ENCODE measurements at regions not wholly inside any gene's neighbourhood (a gene's known extent, or its start where the extent isn't known, plus 50 kb on each side); places are given as distances from the start of the nearest gene placed in this dataset.

- Histone ChIP-seq H3K36me3 (no peaks in the 10 kb centered on the region), H3K4me1 (no peaks in the 10 kb centered on the region), H3K4me3 (no peak overlapping the region), H3K27ac (no peak overlapping the region), H3K27me3 (no peaks in the 10 kb centered on the region), H3K9me3 (no peaks in the 10 kb centered on the region)
- no peak for TF ChIP-seq CTCF (IDR thresholded peaks at IDR 0.05)
- no peak for TF ChIP-seq POLR2A (IDR thresholded peaks at IDR 0.05)
- TF ChIP-seq POLR2AphosphoS5 (IDR thresholded peaks at IDR 0.05; ENCODE audit: insufficient read depth in 1 of 2, low read depth in 1 of 2) = no peak
- DNase-seq (ENCODE audit: extremely low spot score in 2 of 2) = no peak
- intact Hi-C loops (cut with DNase I) = no loop called here
These were observed 322.3 kb upstream of the B3GAT1 start for GRCh38 chr11:134734141-134734845.

- H3K27me3 ChIP-seq = no peaks in the 10 kb centered on the region
- TF ChIP-seq POLR2AphosphoS5 (IDR thresholded peaks at IDR 0.05; ENCODE audit: insufficient read depth in 1 of 2, low read depth in 1 of 2) (no peak), POLR2A (IDR thresholded peaks at IDR 0.05) (no peak), CTCF (IDR thresholded peaks at IDR 0.05) (no peak)
- no peaks in the 10 kb centered on the region for H3K36me3 ChIP-seq
- DNase-seq (ENCODE audit: extremely low spot score in 2 of 2) = no peak
- no peaks in the 10 kb centered on the region for H3K4me1 ChIP-seq
- intact Hi-C loops (cut with DNase I) = no loop called here
- no peak overlapping the region for H3K27ac ChIP-seq
- no peaks in the 10 kb centered on the region for H3K9me3 ChIP-seq
- no peak overlapping the region for H3K4me3 ChIP-seq
These were observed 321.6 kb upstream of the B3GAT1 start for GRCh38 chr11:134733646-134734045.

- Histone ChIP-seq H3K4me1 (no peaks in the 10 kb centered on the region), H3K36me3 (no peaks in the 10 kb centered on the region), H3K27me3 (no peaks in the 10 kb centered on the region), H3K9me3 (no peaks in the 10 kb centered on the region), H3K27ac (no peak overlapping the region), H3K4me3 (no peak overlapping the region)
- TF ChIP-seq CTCF (IDR thresholded peaks at IDR 0.05) = no peak
- no peak for TF ChIP-seq POLR2A (IDR thresholded peaks at IDR 0.05)
- no peak for TF ChIP-seq POLR2AphosphoS5 (IDR thresholded peaks at IDR 0.05; ENCODE audit: insufficient read depth in 1 of 2, low read depth in 1 of 2)
- DNase-seq (ENCODE audit: extremely low spot score in 2 of 2) = no peak
- intact Hi-C loops (cut with DNase I) = no loop called here
These were observed 319.3 kb upstream of the B3GAT1 start for GRCh38 chr11:134731213-134731961.

GRCh38 chr11:134730561-134731212 is 318.6 kb upstream of the B3GAT1 start:
- Histone ChIP-seq H3K27ac (no peak overlapping the region), H3K9me3 (no peaks in the 10 kb centered on the region), H3K36me3 (no peaks in the 10 kb centered on the region), H3K27me3 (no peaks in the 10 kb centered on the region), H3K4me3 (no peak overlapping the region), H3K4me1 (no peaks in the 10 kb centered on the region)
- intact Hi-C loops (cut with DNase I) = no loop called here
- TF ChIP-seq POLR2AphosphoS5 (IDR thresholded peaks at IDR 0.05; ENCODE audit: insufficient read depth in 1 of 2, low read depth in 1 of 2) (no peak), POLR2A (IDR thresholded peaks at IDR 0.05) (no peak), CTCF (IDR thresholded peaks at IDR 0.05) (no peak)
- no peak for DNase-seq (ENCODE audit: extremely low spot score in 2 of 2)
